DND-41 (cell line): ENCODE measurements at regions not wholly inside any gene's neighbourhood (a gene's known extent, or its start where the extent isn't known, plus 50 kb on each side); places are given as distances from the start of the nearest gene placed in this dataset.

ENCODE experiments used
- EZH2 ChIP-seq: IDR thresholded peaks from 3 replicates; pipeline ENCODE4 v1.6.1; 2012; ENCODE audit warnings: borderline replicate concordance, low read depth, mild to moderate bottlenecking, moderate library complexity, low read length, inconsistent platforms; ENCODE audit not compliant: severe bottlenecking
- TF ChIP-seq, protein P1 (sequence below): IDR thresholded peaks from 2 replicates; pipeline ENCODE4 v1.5.1; 2012; ENCODE audit warnings: borderline replicate concordance, low read length, moderate library complexity, mild to moderate bottlenecking; ENCODE audit not compliant: poor library complexity, severe bottlenecking; ENCODE audit errors: extremely low read depth

- TF ChIP-seq, protein P1, sequence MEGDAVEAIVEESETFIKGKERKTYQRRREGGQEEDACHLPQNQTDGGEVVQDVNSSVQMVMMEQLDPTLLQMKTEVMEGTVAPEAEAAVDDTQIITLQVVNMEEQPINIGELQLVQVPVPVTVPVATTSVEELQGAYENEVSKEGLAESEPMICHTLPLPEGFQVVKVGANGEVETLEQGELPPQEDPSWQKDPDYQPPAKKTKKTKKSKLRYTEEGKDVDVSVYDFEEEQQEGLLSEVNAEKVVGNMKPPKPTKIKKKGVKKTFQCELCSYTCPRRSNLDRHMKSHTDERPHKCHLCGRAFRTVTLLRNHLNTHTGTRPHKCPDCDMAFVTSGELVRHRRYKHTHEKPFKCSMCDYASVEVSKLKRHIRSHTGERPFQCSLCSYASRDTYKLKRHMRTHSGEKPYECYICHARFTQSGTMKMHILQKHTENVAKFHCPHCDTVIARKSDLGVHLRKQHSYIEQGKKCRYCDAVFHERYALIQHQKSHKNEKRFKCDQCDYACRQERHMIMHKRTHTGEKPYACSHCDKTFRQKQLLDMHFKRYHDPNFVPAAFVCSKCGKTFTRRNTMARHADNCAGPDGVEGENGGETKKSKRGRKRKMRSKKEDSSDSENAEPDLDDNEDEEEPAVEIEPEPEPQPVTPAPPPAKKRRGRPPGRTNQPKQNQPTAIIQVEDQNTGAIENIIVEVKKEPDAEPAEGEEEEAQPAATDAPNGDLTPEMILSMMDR: no peak
- no peak for TF ChIP-seq EZH2
Measured at GRCh38 chr13:88726075-88726474, 1054.9 kb downstream of the SLITRK5 start.
